ENCODE measurements at regions not wholly inside any gene's neighbourhood (a gene's known extent, or its start where the extent isn't known, plus 50 kb on each side); places are given as distances from the start of the nearest gene placed in this dataset.

- TF ChIP-seq CTCF (IDR thresholded peaks at IDR 0.05) (no peak), POLR2A (IDR thresholded peaks at IDR 0.05) (no peak)
Observed at GRCh38 chr12:127450826-127451225, 816.1 kb upstream of the TMEM132C start.
